AG09319 (cell line): ENCODE measurements at regions not wholly inside any gene's neighbourhood (a gene's known extent, or its start where the extent isn't known, plus 50 kb on each side); places are given as distances from the start of the nearest gene placed in this dataset.

Source experiments
- DNase-seq: peaks from one replicate; pipeline ENCODE4 v3.0.0-alpha.2; 2010; ENCODE audit warnings: low read depth; ENCODE audit errors: extremely low read depth
- TF ChIP-seq, protein P1 (sequence below): IDR thresholded peaks from 2 replicates; pipeline ENCODE4 v1.5.1; 2011; ENCODE audit warnings: low read depth, mild to moderate bottlenecking, inconsistent platforms, low read length, moderate library complexity

DNA sequence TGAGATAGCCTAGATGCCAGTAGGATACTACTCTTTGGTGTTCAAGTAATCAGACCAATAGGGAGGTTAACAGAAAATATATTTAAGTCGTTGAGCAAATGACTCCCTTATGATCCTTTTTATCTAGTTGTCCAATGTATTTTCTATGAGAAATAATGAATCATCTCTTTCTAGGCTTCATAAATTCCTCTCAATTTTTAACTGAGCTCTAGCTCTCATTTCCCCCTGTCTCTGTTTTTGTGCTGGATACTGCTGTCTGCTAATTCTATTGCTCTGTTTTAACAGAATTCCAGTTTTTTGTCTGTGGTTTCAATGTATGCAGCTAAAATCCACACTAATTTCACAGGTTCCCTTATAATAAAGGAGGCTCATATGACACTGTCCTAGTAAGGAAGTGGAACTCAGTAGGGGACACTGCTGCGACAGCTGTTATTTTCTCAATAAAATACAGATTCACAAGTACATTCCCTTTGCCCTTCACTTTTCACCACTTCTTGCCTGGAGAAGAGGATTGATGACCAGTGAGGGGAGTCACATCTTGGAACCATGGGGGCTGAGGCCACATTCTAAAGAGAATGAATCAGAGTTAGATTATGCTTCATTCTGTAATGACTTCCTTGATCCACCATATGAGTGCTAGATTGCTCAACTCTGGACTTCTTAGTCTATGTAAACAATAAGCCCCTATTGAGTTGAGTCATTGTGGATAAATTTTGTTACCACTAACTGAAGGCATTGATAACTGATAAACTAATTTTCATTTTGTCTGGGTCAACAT lies 558.7 kb upstream of the KCNMB2 start:
- TF ChIP-seq, protein P1, sequence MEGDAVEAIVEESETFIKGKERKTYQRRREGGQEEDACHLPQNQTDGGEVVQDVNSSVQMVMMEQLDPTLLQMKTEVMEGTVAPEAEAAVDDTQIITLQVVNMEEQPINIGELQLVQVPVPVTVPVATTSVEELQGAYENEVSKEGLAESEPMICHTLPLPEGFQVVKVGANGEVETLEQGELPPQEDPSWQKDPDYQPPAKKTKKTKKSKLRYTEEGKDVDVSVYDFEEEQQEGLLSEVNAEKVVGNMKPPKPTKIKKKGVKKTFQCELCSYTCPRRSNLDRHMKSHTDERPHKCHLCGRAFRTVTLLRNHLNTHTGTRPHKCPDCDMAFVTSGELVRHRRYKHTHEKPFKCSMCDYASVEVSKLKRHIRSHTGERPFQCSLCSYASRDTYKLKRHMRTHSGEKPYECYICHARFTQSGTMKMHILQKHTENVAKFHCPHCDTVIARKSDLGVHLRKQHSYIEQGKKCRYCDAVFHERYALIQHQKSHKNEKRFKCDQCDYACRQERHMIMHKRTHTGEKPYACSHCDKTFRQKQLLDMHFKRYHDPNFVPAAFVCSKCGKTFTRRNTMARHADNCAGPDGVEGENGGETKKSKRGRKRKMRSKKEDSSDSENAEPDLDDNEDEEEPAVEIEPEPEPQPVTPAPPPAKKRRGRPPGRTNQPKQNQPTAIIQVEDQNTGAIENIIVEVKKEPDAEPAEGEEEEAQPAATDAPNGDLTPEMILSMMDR: no peak
- DNase-seq: peak; percentile 11

DNA sequence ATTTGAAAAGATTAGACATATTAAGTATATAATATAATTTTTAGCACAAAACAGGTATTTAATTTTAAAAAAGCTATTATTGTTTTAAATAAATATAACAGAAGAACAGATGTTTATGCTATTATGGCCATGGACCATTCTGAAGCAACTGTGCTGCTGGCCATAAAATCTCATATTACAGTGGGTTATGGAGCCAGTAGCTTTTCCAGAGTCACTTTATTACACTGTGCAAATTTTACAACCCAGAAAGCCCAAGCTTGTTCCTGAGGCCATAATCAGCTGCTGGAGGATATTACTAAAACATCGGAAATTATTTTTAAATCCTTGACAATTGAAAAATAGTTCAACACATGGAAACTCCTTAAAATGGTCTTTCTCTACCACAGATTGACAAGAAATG lies 557.3 kb upstream of the KCNMB2 start:
- DNase-seq: no peak
- TF ChIP-seq, protein P1: no peak

DNA sequence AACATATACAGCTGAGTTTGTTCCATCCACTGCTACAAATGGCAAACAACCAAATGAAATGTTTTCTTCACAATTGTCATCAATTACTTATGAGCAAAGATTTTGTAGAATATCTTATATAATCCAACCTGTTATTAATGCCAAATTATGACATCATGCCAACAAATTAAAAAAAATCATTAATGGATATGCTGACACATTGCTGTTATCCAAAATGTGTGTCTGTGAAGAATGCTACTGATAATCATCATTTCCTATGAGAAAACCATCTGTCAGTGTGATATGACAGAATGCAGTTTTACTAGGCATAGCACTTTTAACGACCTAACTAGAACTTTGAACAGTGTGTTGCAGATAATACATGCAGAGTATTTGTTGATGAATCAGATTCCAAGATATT lies 556.5 kb upstream of the KCNMB2 start:
- DNase-seq: no peak
- TF ChIP-seq, protein P1: no peak

DNA sequence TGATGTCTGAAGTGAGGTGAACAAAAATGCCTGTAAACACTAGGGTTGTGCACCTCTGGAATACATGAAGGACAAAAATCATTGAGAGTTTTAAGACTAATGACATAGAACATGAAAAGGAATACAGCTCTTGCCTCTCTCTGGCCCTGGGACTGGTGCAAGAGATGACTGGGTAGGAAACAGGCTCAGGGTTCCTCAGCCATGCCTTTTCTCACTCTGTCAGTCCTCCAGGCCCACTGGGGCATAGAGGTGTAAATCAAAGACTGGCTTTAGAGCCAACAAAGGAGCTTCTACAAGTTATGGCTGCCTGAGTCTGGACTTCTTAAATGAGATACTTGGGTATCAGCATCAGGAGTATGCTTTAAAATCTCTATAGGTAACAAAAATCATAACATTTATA lies 554.7 kb upstream of the KCNMB2 start:
- DNase-seq: no peak

DNA sequence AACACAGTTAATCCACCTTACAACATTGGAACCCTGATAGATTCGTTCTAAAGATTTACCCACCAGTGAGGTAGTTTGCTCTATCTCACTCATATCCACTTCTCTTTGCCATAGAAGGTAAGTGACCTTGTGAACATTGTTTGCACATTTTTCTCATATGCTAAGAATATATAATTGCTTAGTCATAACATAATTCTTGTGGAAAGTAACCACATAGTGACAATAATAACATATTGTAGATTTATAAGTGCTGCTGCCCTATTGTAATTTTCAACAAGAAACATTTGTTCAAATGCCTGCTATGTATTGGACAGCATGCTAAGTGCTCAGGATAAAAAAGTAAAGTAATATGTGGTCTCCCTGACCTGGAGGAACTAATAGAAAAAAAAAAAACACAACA lies 554.2 kb upstream of the KCNMB2 start:
- TF ChIP-seq, protein P1: no peak
- no peak for DNase-seq

More for the DNA sequence above, 554.7 kb upstream of the KCNMB2 start:
- TF ChIP-seq, protein P1: no peak

DNA sequence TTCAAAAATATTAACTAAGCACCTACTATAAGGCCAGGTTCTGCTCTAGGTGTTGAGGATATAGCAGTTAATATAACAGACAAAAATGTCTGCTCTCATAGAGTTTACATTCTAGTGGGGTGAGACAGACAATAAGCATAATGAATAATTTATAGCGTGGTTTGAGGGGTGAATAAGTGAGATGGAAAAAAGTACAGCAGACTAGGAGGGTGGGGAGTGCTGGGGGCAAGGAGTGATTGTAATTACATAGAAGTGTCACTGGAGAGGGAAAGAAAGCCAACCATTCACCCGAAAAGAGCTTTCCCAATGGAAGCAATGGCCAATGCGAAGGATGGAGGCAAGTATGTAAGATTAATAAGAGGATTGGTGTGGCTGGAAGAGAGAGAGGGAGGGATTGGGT lies 552.9 kb upstream of the KCNMB2 start:
- no peak for DNase-seq
- TF ChIP-seq, protein P1: no peak

DNA sequence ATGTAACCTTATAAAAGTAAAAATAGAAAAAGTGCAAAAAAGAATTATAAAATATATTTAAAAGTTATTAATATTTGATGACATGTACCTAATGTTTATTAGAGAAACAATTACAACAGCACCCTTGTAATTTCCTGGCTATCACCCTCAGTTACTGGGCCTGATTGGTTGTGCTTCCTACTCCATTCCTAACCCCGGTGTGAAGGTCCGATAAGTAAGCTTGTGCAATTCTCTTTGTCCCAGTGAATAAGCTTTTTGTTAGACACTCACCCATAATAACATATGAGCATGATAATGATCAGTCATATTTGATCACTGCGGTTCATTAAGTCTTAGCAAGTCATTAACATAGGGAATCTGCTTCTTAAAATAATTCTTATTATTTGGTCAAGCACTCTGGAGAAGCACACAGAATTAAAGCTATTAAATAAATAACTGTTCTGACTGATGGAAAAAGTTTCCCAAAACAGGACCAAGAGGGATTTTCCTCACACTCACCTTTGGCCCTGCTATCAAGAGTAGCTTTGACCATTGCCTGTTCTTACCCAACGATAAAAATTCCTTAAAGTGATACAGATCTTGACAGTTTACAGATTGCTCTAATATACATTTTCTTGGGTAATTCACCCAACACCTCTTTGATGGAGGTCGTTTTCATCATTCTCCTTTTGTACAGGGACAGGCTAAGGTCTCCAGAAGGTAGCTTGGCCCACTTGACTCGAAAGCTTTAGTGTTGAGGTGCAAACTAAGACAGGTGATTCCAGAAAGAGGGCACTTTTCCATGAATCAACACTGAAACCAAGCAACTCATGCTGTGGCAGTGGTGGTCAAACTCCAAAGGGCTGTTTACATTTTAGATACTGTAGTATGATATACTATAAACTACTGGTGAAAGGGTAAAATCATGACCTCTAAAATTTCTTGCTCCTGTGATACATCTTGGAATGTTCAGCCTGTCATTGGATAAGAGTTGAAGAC lies 543.0 kb upstream of the KCNMB2 start:
- TF ChIP-seq, protein P1: no peak
- DNase-seq: no peak
